Esophagus muscularis mucosa (tissue), 3 donors: ENCODE measurements at regions not wholly inside any gene's neighbourhood (a gene's known extent, or its start where the extent isn't known, plus 50 kb on each side); places are given as distances from the start of the nearest gene placed in this dataset.

ENCODE experiments used
- POLR2A ChIP-seq: fragments of 450-650 bp; IDR thresholded peaks from one replicate; pipeline ENCODE4 v1.6.1; 2017; ENCODE audit warnings: antibody characterized with exemption, moderate library complexity, mild to moderate bottlenecking, low read depth
- TF ChIP-seq, protein P1 (sequence below), 3 experiments: fragments of 200-600 bp in 2 of 3; fragments of 450-650 bp in 1 of 3; sonication (generic) in 2 of 3; IDR thresholded peaks; one replicate each; pipeline ENCODE4 v1.5.1; 2017 to 2019; ENCODE audit warnings: antibody characterized with exemption in 3 of 3, mild to moderate bottlenecking in 2 of 3, moderate library complexity in 1 of 3

DNA sequence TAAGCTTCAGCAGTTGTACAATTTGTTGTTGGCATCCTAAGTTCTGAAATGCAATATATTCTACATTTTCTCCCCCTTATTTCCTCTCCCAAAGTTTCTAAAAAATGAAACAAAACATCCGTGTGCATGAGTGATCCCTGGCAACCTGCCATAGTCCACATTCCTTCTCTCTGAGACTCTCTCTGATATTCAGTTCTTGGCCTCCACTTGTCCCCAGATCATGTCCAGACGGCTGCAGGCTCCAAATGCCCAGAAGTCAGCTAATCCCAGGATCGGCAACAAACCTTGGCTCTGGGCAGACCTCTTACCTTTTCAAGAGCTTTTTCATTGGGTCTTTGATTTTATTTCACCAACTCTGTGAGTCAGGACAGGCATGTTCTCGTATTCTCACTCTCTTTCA is 187.8 kb downstream of the ETS2 start:
- no peak for TF ChIP-seq POLR2A
- TF ChIP-seq, protein P1, sequence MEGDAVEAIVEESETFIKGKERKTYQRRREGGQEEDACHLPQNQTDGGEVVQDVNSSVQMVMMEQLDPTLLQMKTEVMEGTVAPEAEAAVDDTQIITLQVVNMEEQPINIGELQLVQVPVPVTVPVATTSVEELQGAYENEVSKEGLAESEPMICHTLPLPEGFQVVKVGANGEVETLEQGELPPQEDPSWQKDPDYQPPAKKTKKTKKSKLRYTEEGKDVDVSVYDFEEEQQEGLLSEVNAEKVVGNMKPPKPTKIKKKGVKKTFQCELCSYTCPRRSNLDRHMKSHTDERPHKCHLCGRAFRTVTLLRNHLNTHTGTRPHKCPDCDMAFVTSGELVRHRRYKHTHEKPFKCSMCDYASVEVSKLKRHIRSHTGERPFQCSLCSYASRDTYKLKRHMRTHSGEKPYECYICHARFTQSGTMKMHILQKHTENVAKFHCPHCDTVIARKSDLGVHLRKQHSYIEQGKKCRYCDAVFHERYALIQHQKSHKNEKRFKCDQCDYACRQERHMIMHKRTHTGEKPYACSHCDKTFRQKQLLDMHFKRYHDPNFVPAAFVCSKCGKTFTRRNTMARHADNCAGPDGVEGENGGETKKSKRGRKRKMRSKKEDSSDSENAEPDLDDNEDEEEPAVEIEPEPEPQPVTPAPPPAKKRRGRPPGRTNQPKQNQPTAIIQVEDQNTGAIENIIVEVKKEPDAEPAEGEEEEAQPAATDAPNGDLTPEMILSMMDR (IDR thresholded peaks at IDR 0.05): no peak
